Inferior parietal cortex (tissue), 1 donor: ENCODE measurements at regions not wholly inside any gene's neighbourhood (a gene's known extent, or its start where the extent isn't known, plus 50 kb on each side); places are given as distances from the start of the nearest gene placed in this dataset.

ENCODE experiments used
- DNase-seq: peaks from one replicate; pipeline ENCODE4 v3.0.0-alpha.2; 2016; ENCODE audit errors: extremely low spot score

GRCh38 chr20:11207749-11208502 is 534.1 kb upstream of the JAG1 start:
- no peak for DNase-seq

- no peak for DNase-seq
Observed at GRCh38 chr20:11210611-11211010, 536.8 kb upstream of the JAG1 start.

- no peak for DNase-seq
Observed at GRCh38 chr20:11212272-11212671, 538.5 kb upstream of the JAG1 start.

- no peak for DNase-seq
Observed at GRCh38 chr20:11212902-11213301, 539.1 kb upstream of the JAG1 start.

- no peak for DNase-seq
Observed at GRCh38 chr20:11214256-11214840, 540.5 kb upstream of the JAG1 start.

- no peak for DNase-seq
Observed at GRCh38 chr20:11216451-11217314, 542.9 kb upstream of the JAG1 start.

GRCh38 chr20:11217326-11218172 is 543.8 kb upstream of the JAG1 start:
- DNase-seq = no peak

GRCh38 chr20:11218173-11218680 is 544.4 kb upstream of the JAG1 start:
- no peak for DNase-seq

GRCh38 chr20:11219192-11219591 is 545.4 kb upstream of the JAG1 start:
- no peak for DNase-seq

GRCh38 chr20:11221046-11221445 is 547.2 kb upstream of the JAG1 start:
- no peak for DNase-seq

- DNase-seq = no peak
Observed at GRCh38 chr20:11222243-11222642, 548.4 kb upstream of the JAG1 start.

GRCh38 chr20:11227602-11228001 is 553.8 kb upstream of the JAG1 start:
- DNase-seq = no peak

GRCh38 chr20:11229772-11230171 is 556.0 kb upstream of the JAG1 start:
- no peak for DNase-seq

GRCh38 chr20:11230999-11231398 is 557.2 kb upstream of the JAG1 start:
- no peak for DNase-seq

GRCh38 chr20:11231742-11232648 is 558.2 kb upstream of the JAG1 start:
- DNase-seq = no peak

GRCh38 chr20:11232896-11233295 is 559.1 kb upstream of the JAG1 start:
- DNase-seq = no peak

- no peak for DNase-seq
Observed at GRCh38 chr20:11234181-11234580, 560.4 kb upstream of the JAG1 start.

- no peak for DNase-seq
Observed at GRCh38 chr20:11234608-11235007, 560.8 kb upstream of the JAG1 start.

GRCh38 chr20:11235058-11235457 is 561.3 kb upstream of the JAG1 start:
- DNase-seq = no peak

- no peak for DNase-seq
Observed at GRCh38 chr20:11242320-11242719, 568.5 kb upstream of the JAG1 start.
